ENCODE measurements at regions not wholly inside any gene's neighbourhood (a gene's known extent, or its start where the extent isn't known, plus 50 kb on each side); places are given as distances from the start of the nearest gene placed in this dataset.

DNA sequence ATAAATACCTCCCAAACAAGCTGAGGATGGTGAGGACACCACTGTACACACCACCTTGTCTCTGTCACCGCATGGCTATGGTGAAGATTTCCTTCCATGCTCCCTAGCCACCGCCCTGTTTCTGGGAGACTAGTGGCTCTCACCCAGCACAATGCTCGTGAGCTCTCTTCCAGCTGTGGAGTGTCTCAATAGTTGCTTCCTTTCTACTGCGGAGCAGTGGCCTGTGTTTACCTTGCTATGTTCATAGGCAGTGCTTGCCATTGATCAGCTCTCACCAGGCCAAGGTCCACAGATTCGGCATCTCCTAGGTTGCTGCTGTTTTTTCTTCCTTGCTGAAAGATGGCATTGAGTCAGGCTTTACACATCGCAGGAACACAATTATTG, 313.6 kb upstream of the RTL1 start:
- Histone ChIP-seq H3K27ac (ENCODE audit: low read length) (no peak overlapping the region), H3K9ac (ENCODE audit: low read length) (no peak overlapping the region), H2AFZ (ENCODE audit: low read depth, low read length) (no peak overlapping the region), H4K20me1 (ENCODE audit: insufficient read depth, low read length) (no peaks in the 10 kb centered on the region), H3K36me3 (replicated peaks; ENCODE audit: low read depth, low read length) (no peaks in the 10 kb centered on the region), H3K9me3 (ENCODE audit: insufficient read depth, low read length) (no peaks in the 10 kb centered on the region), H3K4me3 (ENCODE audit: low read length) (no peak overlapping the region), H3K27me3 (ENCODE audit: low read depth, low read length) (no peaks in the 10 kb centered on the region), H3K79me2 (ENCODE audit: low read length) (no peaks in the 10 kb centered on the region), H3K4me1 (ENCODE audit: low read length) (no peaks in the 10 kb centered on the region), H3K4me2 (ENCODE audit: low read length) (no peak overlapping the region)
- TF ChIP-seq EZH2phosphoT487 (IDR thresholded peaks at IDR 0.05; ENCODE audit: low read depth): no peak
- TF ChIP-seq, protein P1, sequence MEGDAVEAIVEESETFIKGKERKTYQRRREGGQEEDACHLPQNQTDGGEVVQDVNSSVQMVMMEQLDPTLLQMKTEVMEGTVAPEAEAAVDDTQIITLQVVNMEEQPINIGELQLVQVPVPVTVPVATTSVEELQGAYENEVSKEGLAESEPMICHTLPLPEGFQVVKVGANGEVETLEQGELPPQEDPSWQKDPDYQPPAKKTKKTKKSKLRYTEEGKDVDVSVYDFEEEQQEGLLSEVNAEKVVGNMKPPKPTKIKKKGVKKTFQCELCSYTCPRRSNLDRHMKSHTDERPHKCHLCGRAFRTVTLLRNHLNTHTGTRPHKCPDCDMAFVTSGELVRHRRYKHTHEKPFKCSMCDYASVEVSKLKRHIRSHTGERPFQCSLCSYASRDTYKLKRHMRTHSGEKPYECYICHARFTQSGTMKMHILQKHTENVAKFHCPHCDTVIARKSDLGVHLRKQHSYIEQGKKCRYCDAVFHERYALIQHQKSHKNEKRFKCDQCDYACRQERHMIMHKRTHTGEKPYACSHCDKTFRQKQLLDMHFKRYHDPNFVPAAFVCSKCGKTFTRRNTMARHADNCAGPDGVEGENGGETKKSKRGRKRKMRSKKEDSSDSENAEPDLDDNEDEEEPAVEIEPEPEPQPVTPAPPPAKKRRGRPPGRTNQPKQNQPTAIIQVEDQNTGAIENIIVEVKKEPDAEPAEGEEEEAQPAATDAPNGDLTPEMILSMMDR (IDR thresholded peaks at IDR 0.05; ENCODE audit: low read depth, low read length): no peak

DNA sequence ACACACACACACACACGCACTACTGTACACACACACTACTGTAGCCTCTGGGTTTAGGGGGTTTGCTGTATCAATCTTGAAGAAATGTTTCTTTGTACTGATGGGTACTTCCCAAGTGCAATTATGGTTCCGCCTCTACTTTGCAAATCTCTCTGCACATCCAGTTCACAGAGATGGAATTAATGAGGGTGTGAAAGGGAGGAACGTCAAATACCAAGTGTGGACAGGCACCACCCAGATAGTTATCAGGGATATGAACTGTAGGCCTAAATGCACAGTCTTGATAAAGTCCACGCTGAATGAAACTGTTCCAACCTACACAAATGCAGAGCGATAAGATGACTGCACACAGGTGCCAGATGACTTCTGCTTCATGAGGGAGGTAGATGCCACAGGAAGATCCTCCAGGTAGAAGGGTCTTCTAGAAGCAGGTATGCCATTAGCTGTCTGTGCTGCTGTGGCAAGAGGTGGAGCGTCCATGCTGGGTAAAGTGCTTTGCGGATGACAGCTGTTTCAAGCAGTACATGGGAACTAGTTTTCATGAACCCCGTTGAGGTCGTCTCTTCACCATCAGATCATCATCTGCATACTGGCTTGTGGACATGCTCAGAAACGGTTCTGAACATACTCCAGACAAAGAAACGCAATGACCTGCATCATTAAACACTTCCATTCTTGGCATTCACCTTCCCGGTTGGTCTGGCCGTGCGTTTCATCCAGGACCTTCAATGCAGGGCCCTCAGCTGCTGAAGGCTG, 314.3 kb upstream of the RTL1 start:
- no peak overlapping the region for H3K27ac ChIP-seq (ENCODE audit: low read length)
- H4K20me1 ChIP-seq (ENCODE audit: insufficient read depth, low read length): no peaks in the 10 kb centered on the region
- no peak overlapping the region for H3K4me2 ChIP-seq (ENCODE audit: low read length)
- H3K9ac ChIP-seq (ENCODE audit: low read length): no peak overlapping the region
- no peak overlapping the region for H3K4me3 ChIP-seq (ENCODE audit: low read length)
- H3K79me2 ChIP-seq (ENCODE audit: low read length): no peaks in the 10 kb centered on the region
- TF ChIP-seq, protein P1 (IDR thresholded peaks at IDR 0.05; ENCODE audit: low read depth, low read length): no peak
- no peak for TF ChIP-seq EZH2phosphoT487 (IDR thresholded peaks at IDR 0.05; ENCODE audit: low read depth)
- H3K27me3 ChIP-seq (ENCODE audit: low read depth, low read length): no peaks in the 10 kb centered on the region
- H3K9me3 ChIP-seq (ENCODE audit: insufficient read depth, low read length): no peaks in the 10 kb centered on the region
- H3K4me1 ChIP-seq (ENCODE audit: low read length): no peaks in the 10 kb centered on the region
- H2AFZ ChIP-seq (ENCODE audit: low read depth, low read length): no peak overlapping the region
- H3K36me3 ChIP-seq (replicated peaks; ENCODE audit: low read depth, low read length): no peaks in the 10 kb centered on the region

DNA sequence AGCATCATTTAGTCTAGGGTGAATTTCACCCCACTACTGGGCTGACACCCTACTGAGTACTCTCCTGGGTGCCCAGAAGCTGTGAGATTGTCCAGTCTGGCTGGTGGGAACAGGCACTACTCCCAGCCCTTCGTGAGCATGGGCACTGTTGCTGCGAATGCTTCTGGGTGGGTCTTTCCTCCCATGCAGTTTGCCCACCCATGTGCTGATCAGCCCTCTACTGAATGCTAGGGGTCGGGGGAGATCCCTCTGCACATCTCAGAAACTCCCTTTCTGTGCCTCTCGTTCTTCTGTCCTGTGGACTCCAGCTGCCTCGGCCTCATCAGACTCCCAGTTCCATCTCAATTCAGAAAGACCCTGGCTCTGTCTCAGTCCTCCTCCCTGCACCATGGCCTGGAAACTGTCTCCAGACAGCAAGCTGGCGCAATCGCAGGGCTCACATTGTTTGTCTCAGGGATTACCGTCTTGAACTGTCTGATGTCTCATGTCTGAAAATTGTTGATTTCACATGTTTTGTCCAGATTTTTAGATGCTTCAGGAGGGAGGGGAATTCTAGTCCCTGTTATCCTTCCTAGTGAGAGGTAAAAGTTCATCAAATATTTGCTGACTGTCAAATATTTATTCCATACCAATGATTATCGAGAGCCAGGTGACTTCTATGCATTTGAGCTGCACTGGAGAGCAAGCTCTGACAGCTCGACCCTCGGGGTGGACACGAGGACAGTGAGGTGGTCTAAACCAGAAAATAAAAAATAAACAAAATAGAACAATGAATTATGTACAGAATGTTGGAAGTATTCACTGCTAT, 316.6 kb upstream of the RTL1 start:
- Histone ChIP-seq H3K9ac (ENCODE audit: low read length) (no peak overlapping the region), H3K4me1 (ENCODE audit: low read length) (no peaks in the 10 kb centered on the region), H4K20me1 (ENCODE audit: insufficient read depth, low read length) (no peaks in the 10 kb centered on the region), H2AFZ (ENCODE audit: low read depth, low read length) (no peak overlapping the region), H3K79me2 (ENCODE audit: low read length) (no peaks in the 10 kb centered on the region), H3K27me3 (ENCODE audit: low read depth, low read length) (no peaks in the 10 kb centered on the region), H3K36me3 (replicated peaks; ENCODE audit: low read depth, low read length) (no peaks in the 10 kb centered on the region), H3K9me3 (ENCODE audit: insufficient read depth, low read length) (no peaks in the 10 kb centered on the region), H3K4me2 (ENCODE audit: low read length) (no peak overlapping the region), H3K27ac (ENCODE audit: low read length) (no peak overlapping the region), H3K4me3 (ENCODE audit: low read length) (no peak overlapping the region)
- TF ChIP-seq, protein P1 (IDR thresholded peaks at IDR 0.05; ENCODE audit: low read depth, low read length): no peak

DNA sequence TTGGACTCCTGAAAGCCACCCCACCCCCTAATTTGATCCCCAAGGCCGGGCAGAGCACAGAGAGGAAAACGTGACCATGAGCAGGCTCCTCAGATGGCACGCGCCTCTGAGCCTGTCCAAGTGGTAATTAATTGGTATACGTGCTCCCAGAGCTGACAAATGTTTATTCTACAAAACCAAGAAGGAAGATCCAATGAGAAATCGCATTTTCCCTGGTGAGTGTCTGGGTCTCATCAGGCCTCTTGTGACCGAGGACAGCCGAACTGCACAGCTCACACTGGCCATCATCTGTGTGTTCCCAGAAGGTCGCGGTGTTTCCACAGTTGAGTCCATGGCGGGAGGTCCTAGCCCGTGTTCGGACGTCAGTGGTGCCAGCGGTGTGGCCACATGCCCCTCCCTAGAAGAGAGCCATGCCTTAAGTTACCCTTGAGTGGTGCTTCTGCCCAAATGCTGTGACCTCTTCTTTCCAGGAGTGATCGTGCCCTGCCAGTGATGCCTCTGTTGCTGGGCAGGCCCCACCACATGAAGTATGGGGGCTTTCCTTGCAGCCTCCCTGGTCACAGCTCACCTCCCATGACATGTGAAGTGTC, 317.5 kb upstream of the RTL1 start:
- no peak overlapping the region for H3K9ac ChIP-seq (ENCODE audit: low read length)
- no peaks in the 10 kb centered on the region for H3K79me2 ChIP-seq (ENCODE audit: low read length)
- H3K36me3 ChIP-seq (replicated peaks; ENCODE audit: low read depth, low read length): no peaks in the 10 kb centered on the region
- TF ChIP-seq, protein P1 (IDR thresholded peaks at IDR 0.05; ENCODE audit: low read depth, low read length): no peak
- TF ChIP-seq EZH2phosphoT487 (IDR thresholded peaks at IDR 0.05; ENCODE audit: low read depth): no peak
- H3K4me1 ChIP-seq (ENCODE audit: low read length): no peaks in the 10 kb centered on the region
- H3K4me2 ChIP-seq (ENCODE audit: low read length): no peak overlapping the region
- H3K27me3 ChIP-seq (ENCODE audit: low read depth, low read length): no peaks in the 10 kb centered on the region
- H3K9me3 ChIP-seq (ENCODE audit: insufficient read depth, low read length): no peaks in the 10 kb centered on the region
- no peak overlapping the region for H3K27ac ChIP-seq (ENCODE audit: low read length)
- no peaks in the 10 kb centered on the region for H4K20me1 ChIP-seq (ENCODE audit: insufficient read depth, low read length)
- H2AFZ ChIP-seq (ENCODE audit: low read depth, low read length): no peak overlapping the region
- no peak overlapping the region for H3K4me3 ChIP-seq (ENCODE audit: low read length)

All from OCI-LY3 (cell line).